ENCODE measurements at regions not wholly inside any gene's neighbourhood (a gene's known extent, or its start where the extent isn't known, plus 50 kb on each side); places are given as distances from the start of the nearest gene placed in this dataset.

GRCh38 chr2:81714817-81715216 lies 1410.3 kb upstream of the LRRTM1 start:
- ChIA-PET CTCF (interaction anchor here (0.6 kb wide), 1 partner anchor 1035 kb away, joined by 3 read pairs; no protein-coding TSS in a partner anchor), POLR2A (no interaction called here)
- no peak overlapping the region for H3K4me3 ChIP-seq (ENCODE audit: low read depth, low read length)
- H3K4me1 ChIP-seq (ENCODE audit: control insufficient read depth, insufficient read depth, low read length) = no peaks in the 10 kb centered on the region
- no peaks in the 10 kb centered on the region for H3K9me3 ChIP-seq (ENCODE audit: control insufficient read depth, insufficient read depth, low read depth, low read length)
- no peaks in the 10 kb centered on the region for H3K36me3 ChIP-seq (ENCODE audit: control insufficient read depth in 2 of 2, insufficient read depth in 1 of 2, low read length in 2 of 2)
- no peak overlapping the region for H3K27ac ChIP-seq (ENCODE audit: extremely low read depth, low read depth, low read length)
- TF ChIP-seq YY2 (tag by site-specific recombination; IDR thresholded peaks at IDR 0.05) (no peak), ZNF518A (tag by site-specific recombination; conservative IDR thresholded peaks at IDR 0.05; ENCODE audit: low read depth) (no peak), ATF2 (tag by site-specific recombination; IDR thresholded peaks at IDR 0.05; ENCODE audit: low read depth) (no peak), ZNF362 (tag by site-specific recombination; IDR thresholded peaks at IDR 0.05) (no peak), ZSCAN30 (tag by site-specific recombination; IDR thresholded peaks at IDR 0.05) (no peak), ZNF76 (tag by site-specific recombination; IDR thresholded peaks at IDR 0.05; ENCODE audit: borderline replicate concordance, low read depth) (no peak), ZNF132 (tag by site-specific recombination; IDR thresholded peaks at IDR 0.05; ENCODE audit: borderline replicate concordance) (no peak), ZBTB21 (tag by site-specific recombination; IDR thresholded peaks at IDR 0.05) (no peak), ZNF585B (tag by site-specific recombination; IDR thresholded peaks at IDR 0.05) (no peak), ZIC2 (tag by site-specific recombination; IDR thresholded peaks at IDR 0.05) (no peak), ZNF792 (tag by site-specific recombination; IDR thresholded peaks at IDR 0.05) (no peak), ZNF239 (tag by site-specific recombination; IDR thresholded peaks at IDR 0.05) (no peak)

- no peak for TF ChIP-seq ZNF239 (tag by site-specific recombination; IDR thresholded peaks at IDR 0.05)
- TF ChIP-seq ZNF214 (tag by site-specific recombination; IDR thresholded peaks at IDR 0.05; ENCODE audit: borderline replicate concordance) = no peak
- TF ChIP-seq KLF9 (tag by site-specific recombination; IDR thresholded peaks at IDR 0.05; ENCODE audit: low read depth) = no peak
- TF ChIP-seq ZNF660 (tag by site-specific recombination; IDR thresholded peaks at IDR 0.05) = no peak
- no peak for TF ChIP-seq RBAK (tag by site-specific recombination; IDR thresholded peaks at IDR 0.05)
- no peak for TF ChIP-seq TSHZ1 (tag by site-specific recombination; IDR thresholded peaks at IDR 0.05; ENCODE audit: borderline replicate concordance)
- no peak for TF ChIP-seq TCF7L2 (IDR thresholded peaks at IDR 0.05; ENCODE audit: borderline replicate concordance, low read depth, low read length)
- TF ChIP-seq ZNF426 (tag by site-specific recombination; IDR thresholded peaks at IDR 0.05) = no peak
- TF ChIP-seq ZNF664 (tag by site-specific recombination; IDR thresholded peaks at IDR 0.05) = no peak
- Histone ChIP-seq H3K36me3 (ENCODE audit: control insufficient read depth in 2 of 2, insufficient read depth in 1 of 2, low read length in 2 of 2) (no peaks in the 10 kb centered on the region), H3K9me3 (ENCODE audit: control insufficient read depth, insufficient read depth, low read depth, low read length) (no peaks in the 10 kb centered on the region), H3K27ac (ENCODE audit: extremely low read depth, low read depth, low read length) (no peak overlapping the region), H3K4me3 (ENCODE audit: low read depth, low read length) (no peak overlapping the region), H3K4me1 (ENCODE audit: control insufficient read depth, insufficient read depth, low read length) (no peaks in the 10 kb centered on the region)
- ChIA-PET POLR2A (no interaction called here), CTCF (no interaction called here)
Observed at GRCh38 chr2:81706856-81707255, 1402.3 kb upstream of the LRRTM1 start.

Data from HEK293 (cell line).